ENCODE measurements at regions not wholly inside any gene's neighbourhood (a gene's known extent, or its start where the extent isn't known, plus 50 kb on each side); places are given as distances from the start of the nearest gene placed in this dataset.

DNA sequence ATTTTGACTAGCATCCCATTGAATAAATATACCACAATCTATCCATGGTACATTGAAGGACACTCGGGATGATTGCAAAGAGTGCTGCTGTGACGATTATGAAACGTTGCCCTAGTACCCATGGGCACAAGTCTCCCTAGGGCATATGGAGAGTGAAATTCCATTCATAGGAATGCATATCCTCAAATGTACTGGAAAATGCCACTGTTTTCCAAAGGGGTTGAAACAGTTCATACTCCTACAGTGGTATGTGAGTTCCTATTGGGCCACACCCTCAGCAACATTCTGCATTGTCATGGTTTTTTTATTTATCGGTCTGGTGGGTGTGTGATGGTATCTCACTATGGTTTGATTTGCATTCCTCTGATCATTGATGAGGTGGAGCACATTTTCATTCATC is 130.6 kb downstream of the TWIST2 start:
- no peak for DNase-seq
- in situ Hi-C loops (cut with MboI; ENCODE audit: low pct_unique_long_range_greater_than_20kb, low sequenced_read_pairs): no loop called here

DNA sequence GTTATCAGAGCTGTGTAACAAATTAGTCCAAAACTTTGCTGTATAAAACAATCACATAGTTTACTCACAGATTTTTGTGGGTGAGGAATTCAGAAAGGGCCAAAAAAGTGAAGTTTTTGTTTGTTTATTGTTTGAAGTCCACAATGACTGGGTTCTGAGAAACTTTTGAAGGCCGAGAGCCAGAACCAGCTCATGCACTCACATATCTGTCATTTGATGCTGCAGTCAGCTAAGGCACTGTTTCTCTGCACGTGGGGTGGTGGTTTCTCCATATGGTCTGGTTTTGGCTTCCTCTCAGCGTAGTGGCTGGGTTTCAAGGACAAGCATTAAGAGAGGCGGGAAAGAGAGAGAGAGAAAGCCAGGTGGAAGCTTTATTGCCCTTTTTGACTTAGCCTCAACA is 131.8 kb downstream of the TWIST2 start:
- in situ Hi-C loops (cut with MboI; ENCODE audit: low pct_unique_long_range_greater_than_20kb, low sequenced_read_pairs): no loop called here
- no peak for DNase-seq

- no peak for DNase-seq
- in situ Hi-C loops (cut with MboI; ENCODE audit: low pct_unique_long_range_greater_than_20kb, low sequenced_read_pairs): no loop called here
Measured at GRCh38 chr2:238985041-238985729, 137.3 kb downstream of the TWIST2 start.

- no peak for DNase-seq
- in situ Hi-C loops (cut with MboI; ENCODE audit: low pct_unique_long_range_greater_than_20kb, low sequenced_read_pairs): no loop called here
Measured at GRCh38 chr2:238985931-238986446, 138.1 kb downstream of the TWIST2 start.

- no peak for DNase-seq
- in situ Hi-C loops (cut with MboI; ENCODE audit: low pct_unique_long_range_greater_than_20kb, low sequenced_read_pairs): no loop called here
Measured at GRCh38 chr2:238986491-238987351, 138.8 kb downstream of the TWIST2 start.

DNA sequence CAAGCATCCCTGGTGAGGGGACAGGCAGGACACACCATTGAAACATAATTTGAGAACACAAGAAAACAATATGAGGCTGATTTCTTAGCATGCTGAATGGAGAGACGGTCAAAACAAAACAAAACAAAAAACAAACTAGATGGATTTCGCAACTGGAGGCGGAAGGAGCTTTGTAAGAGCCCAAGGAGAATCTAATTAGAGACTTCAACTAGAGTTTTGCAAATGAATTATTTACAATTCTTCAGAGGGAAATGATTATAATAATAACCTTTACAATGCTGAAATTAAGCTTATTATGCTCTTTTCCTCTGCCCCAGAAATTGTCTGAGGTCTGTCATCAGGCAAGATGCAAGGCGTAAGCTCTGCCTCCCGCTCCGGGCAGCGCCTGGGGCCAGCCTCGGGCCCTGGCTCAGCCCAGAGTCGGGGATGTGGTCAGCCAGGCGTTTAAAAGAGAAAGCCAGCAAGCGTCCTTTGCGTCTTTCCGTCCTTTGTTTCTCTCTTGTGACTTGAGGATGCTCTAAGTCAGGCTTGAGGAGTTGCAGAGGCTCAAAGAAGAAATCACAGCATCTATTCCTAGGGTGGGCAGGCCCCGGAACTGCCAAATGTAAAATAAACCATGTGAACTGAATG is 139.6 kb downstream of the TWIST2 start:
- DNase-seq: no peak
- in situ Hi-C loops (cut with MboI; ENCODE audit: low pct_unique_long_range_greater_than_20kb, low sequenced_read_pairs): no loop called here

- in situ Hi-C loops (cut with MboI; ENCODE audit: low pct_unique_long_range_greater_than_20kb, low sequenced_read_pairs): no loop called here
- DNase-seq: no peak
Measured at GRCh38 chr2:238988105-238988504, 140.2 kb downstream of the TWIST2 start.

GRCh38 chr2:238988752-238989151 is 140.9 kb downstream of the TWIST2 start:
- in situ Hi-C loops (cut with MboI; ENCODE audit: low pct_unique_long_range_greater_than_20kb, low sequenced_read_pairs): no loop called here
- no peak for DNase-seq

DNA sequence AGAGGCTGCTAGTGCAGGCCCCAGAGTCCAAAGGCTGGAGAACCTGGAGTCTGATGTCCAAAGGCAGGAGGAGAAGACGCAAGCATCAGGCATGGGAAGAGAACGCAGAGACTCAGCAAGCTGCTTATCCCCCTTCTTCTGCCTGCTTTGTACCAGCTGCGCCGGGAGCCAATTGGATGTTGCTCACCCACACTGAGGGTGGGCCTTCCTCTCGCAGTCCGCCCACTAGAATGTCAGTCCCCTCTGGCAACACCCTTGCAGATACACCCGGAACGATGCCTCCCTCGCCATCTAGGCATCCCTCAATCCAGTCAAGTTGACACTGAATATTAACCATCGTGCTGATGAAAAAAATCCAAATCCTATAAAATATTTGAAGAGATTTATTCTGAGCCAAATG is 141.6 kb downstream of the TWIST2 start:
- in situ Hi-C loops (cut with MboI; ENCODE audit: low pct_unique_long_range_greater_than_20kb, low sequenced_read_pairs): no loop called here
- DNase-seq: no peak

- in situ Hi-C loops (cut with MboI; ENCODE audit: low pct_unique_long_range_greater_than_20kb, low sequenced_read_pairs): no loop called here
- DNase-seq: no peak
Measured at GRCh38 chr2:238994432-238994831, 146.5 kb downstream of the TWIST2 start.

- in situ Hi-C loops (cut with MboI; ENCODE audit: low pct_unique_long_range_greater_than_20kb, low sequenced_read_pairs): no loop called here
- no peak for DNase-seq
Measured at GRCh38 chr2:238994876-238995275, 147.0 kb downstream of the TWIST2 start.

DNA sequence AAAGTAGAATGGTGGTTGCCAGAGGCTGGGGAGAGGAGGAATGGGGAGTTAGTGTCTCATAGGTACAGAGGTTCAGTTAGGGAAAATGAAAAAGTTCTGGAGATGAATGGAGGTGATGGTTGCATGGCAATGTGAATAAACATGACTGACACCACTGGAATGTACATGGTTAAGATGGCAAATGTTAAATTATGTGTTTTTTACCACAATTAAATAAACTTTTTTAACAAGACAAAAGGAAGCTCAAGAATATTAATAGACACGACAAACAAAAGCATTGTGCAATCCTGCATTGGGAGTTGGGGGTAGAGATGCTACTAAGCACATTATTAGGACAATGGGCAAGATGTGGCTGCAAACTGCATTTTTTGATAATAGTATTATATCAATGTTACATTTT is 147.7 kb downstream of the TWIST2 start:
- DNase-seq: no peak

GRCh38 chr2:238996331-238997136 is 148.6 kb downstream of the TWIST2 start:
- in situ Hi-C loops (cut with MboI; ENCODE audit: low pct_unique_long_range_greater_than_20kb, low sequenced_read_pairs): no loop called here
- DNase-seq: no peak

More for the DNA sequence above, 147.7 kb downstream of the TWIST2 start:
- in situ Hi-C loops (cut with MboI; ENCODE audit: low pct_unique_long_range_greater_than_20kb, low sequenced_read_pairs): no loop called here

DNA sequence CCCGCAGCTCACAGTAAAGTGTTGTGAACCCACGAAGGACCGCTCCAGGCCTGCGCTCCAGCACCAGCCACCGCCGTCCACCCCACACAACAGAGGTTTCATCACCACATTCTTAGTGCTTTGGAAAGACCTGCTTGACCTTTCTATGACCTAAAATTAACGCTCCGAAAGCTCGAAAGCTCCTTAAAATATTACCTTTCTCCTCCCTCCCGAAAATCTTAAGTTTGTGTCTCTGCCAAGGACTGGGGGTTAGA is 149.2 kb downstream of the TWIST2 start:
- DNase-seq: no peak

DNA sequence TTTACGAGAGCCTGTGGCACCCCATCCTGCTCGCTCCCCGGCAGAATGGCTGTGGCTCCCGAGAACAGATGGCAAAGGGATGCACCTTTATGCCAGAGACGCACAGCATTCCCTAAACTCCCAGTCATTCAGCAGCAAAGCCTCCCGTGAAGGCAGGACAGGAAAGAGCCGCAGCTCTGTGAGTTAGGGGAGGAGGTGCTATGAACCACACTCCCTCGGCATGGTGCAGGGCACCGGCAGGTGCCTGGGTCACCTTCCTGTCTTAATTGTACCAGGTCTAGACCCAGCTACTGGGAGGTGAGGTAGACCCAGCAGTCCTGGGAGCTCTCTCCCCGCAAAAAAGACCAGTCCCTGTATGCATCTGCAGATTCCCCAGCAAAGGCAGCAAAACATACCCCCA is 149.8 kb downstream of the TWIST2 start:
- in situ Hi-C loops (cut with MboI; ENCODE audit: low pct_unique_long_range_greater_than_20kb, low sequenced_read_pairs): no loop called here
- DNase-seq: no peak

More for the DNA sequence above, 149.2 kb downstream of the TWIST2 start:
- in situ Hi-C loops (cut with MboI; ENCODE audit: low pct_unique_long_range_greater_than_20kb, low sequenced_read_pairs): no loop called here

All from KBM-7 (cell line).